ENCODE measurements at regions not wholly inside any gene's neighbourhood (a gene's known extent, or its start where the extent isn't known, plus 50 kb on each side); places are given as distances from the start of the nearest gene placed in this dataset.

DNA sequence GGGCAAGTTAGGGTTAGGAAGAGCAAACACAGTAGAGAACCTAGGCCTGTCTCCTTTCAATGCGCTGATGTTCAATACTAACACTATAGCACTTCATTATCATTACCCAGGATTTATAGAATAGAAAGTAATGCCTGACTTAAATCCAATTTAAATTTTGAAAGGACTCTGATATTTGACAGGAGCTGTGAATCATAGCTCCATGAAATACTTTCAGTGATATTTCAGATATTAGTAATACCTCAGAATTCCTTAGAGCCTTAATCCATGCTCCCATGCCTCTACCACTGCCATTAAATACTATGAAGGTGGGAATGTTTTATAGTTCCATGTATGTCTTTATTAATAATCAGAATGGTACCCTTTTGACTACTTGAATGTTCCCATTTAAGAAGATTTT lies 530.2 kb downstream of the BCKDHB start:
- TF ChIP-seq, protein P1, sequence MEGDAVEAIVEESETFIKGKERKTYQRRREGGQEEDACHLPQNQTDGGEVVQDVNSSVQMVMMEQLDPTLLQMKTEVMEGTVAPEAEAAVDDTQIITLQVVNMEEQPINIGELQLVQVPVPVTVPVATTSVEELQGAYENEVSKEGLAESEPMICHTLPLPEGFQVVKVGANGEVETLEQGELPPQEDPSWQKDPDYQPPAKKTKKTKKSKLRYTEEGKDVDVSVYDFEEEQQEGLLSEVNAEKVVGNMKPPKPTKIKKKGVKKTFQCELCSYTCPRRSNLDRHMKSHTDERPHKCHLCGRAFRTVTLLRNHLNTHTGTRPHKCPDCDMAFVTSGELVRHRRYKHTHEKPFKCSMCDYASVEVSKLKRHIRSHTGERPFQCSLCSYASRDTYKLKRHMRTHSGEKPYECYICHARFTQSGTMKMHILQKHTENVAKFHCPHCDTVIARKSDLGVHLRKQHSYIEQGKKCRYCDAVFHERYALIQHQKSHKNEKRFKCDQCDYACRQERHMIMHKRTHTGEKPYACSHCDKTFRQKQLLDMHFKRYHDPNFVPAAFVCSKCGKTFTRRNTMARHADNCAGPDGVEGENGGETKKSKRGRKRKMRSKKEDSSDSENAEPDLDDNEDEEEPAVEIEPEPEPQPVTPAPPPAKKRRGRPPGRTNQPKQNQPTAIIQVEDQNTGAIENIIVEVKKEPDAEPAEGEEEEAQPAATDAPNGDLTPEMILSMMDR (IDR thresholded peaks at IDR 0.05; ENCODE audit: insufficient read depth, low read length, poor library complexity, severe bottlenecking): no peak
- no peaks in the 10 kb centered on the region for H3K36me3 ChIP-seq (ENCODE audit: control insufficient read depth, insufficient read depth, low read length)
- no peak for DNase-seq (ENCODE audit: extremely low read depth, insufficient read length)
- H3K4me3 ChIP-seq (replicated peaks; ENCODE audit: low read depth, low read length): no peak overlapping the region
- H3K27me3 ChIP-seq (replicated peaks; ENCODE audit: control insufficient read depth, insufficient read depth, low read length): no peaks in the 10 kb centered on the region

GRCh38 chr6:80633412-80633811 lies 526.9 kb downstream of the BCKDHB start:
- TF ChIP-seq, protein P1 (IDR thresholded peaks at IDR 0.05; ENCODE audit: insufficient read depth, low read length, poor library complexity, severe bottlenecking): no peak
- DNase-seq (ENCODE audit: extremely low read depth, insufficient read length): no peak
- H3K36me3 ChIP-seq (ENCODE audit: control insufficient read depth, insufficient read depth, low read length): no peaks in the 10 kb centered on the region
- no peak overlapping the region for H3K4me3 ChIP-seq (replicated peaks; ENCODE audit: low read depth, low read length)
- H3K27me3 ChIP-seq (replicated peaks; ENCODE audit: control insufficient read depth, insufficient read depth, low read length): no peaks in the 10 kb centered on the region

DNA sequence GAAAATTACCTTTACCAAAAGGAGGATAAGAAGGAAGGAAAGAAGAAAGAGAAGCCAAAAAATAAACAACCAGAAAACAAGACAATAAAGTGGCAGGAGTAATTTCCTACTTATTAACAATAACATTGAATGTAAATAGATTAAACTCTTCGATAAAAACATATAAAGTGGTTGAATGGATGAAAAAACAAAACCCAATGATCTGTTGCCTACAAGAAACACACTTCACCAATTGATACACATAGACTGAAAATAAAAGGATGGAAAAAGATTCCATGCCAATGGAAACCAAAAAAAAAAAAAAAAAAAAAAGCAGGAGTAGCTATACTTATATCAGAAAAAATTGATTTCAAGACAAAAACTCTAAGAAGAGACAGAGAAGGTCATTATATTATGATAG lies 518.9 kb downstream of the BCKDHB start:
- H3K27me3 ChIP-seq (replicated peaks; ENCODE audit: control insufficient read depth, insufficient read depth, low read length): no peaks in the 10 kb centered on the region
- DNase-seq (ENCODE audit: extremely low read depth, insufficient read length): no peak
- TF ChIP-seq, protein P1 (IDR thresholded peaks at IDR 0.05; ENCODE audit: insufficient read depth, low read length, poor library complexity, severe bottlenecking): no peak
- H3K36me3 ChIP-seq (ENCODE audit: control insufficient read depth, insufficient read depth, low read length): no peaks in the 10 kb centered on the region
- no peak overlapping the region for H3K4me3 ChIP-seq (replicated peaks; ENCODE audit: low read depth, low read length)

DNA sequence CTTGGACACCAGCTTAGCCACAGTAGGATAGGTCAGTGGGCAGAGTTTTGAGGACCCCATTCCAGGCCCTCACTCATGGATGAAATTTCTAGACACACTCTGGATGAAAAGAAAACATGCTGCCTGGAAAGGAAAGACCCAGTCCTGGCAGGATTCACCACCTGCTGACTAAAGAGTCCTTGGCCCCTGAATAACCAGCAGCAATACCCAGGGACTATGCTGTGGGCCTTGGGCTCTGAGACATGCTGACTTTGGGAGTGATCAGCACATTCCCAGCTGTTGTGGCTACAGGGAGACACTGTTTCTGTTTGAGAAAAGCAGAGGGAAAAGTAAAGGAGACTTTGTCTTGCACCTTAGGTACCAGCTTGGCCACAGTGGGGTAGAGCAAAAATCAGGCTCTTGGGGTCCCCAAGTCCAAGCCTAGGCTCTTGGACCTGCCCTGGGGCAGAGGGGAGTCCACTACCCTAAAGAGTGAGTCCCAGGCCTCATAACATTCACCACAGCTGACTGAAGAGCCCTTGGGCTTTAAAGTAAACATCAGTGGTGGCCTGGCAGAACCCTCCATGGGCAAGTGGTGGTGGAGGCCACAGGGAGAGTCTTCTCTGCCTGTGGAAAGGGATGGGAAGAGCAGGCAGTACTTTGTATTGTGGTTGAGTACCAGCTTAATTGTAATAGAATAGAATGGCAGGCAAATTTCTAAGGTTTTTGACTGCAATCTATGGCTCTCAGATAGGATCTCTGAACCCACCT lies 516.8 kb downstream of the BCKDHB start:
- TF ChIP-seq, protein P1 (IDR thresholded peaks at IDR 0.05; ENCODE audit: insufficient read depth, low read length, poor library complexity, severe bottlenecking): no peak
- Histone ChIP-seq H3K4me3 (replicated peaks; ENCODE audit: low read depth, low read length) (no peak overlapping the region), H3K27me3 (replicated peaks; ENCODE audit: control insufficient read depth, insufficient read depth, low read length) (no peaks in the 10 kb centered on the region), H3K36me3 (ENCODE audit: control insufficient read depth, insufficient read depth, low read length) (no peaks in the 10 kb centered on the region)
- no peak for DNase-seq (ENCODE audit: extremely low read depth, insufficient read length)

- H3K36me3 ChIP-seq (ENCODE audit: control insufficient read depth, insufficient read depth, low read length): no peaks in the 10 kb centered on the region
- no peak for DNase-seq (ENCODE audit: extremely low read depth, insufficient read length)
- no peak overlapping the region for H3K4me3 ChIP-seq (replicated peaks; ENCODE audit: low read depth, low read length)
- TF ChIP-seq, protein P1 (IDR thresholded peaks at IDR 0.05; ENCODE audit: insufficient read depth, low read length, poor library complexity, severe bottlenecking): no peak
- H3K27me3 ChIP-seq (replicated peaks; ENCODE audit: control insufficient read depth, insufficient read depth, low read length): no peaks in the 10 kb centered on the region
These were observed 516.2 kb downstream of the BCKDHB start for GRCh38 chr6:80622641-80623040.

DNA sequence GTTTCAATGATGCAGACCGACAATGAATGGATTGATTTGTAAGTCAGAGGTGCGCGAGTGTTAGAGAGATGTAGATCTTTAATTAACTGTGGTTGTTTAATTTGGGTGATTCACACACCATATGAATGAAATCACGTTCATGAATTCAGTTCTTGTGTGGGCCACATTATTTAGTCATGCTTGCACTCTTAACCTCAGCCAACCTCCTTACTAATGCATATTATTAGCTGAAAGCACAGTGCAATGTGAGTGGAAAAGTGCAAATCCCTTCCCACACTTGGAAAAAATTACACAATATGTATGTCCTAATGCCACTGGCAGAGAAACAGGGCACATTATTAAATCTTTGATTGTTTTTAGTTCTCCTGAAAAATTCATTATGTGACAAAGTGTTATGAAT lies 512.5 kb downstream of the BCKDHB start:
- DNase-seq (ENCODE audit: extremely low read depth, insufficient read length): no peak
- TF ChIP-seq, protein P1 (IDR thresholded peaks at IDR 0.05; ENCODE audit: insufficient read depth, low read length, poor library complexity, severe bottlenecking): no peak
- Histone ChIP-seq H3K36me3 (ENCODE audit: control insufficient read depth, insufficient read depth, low read length) (no peaks in the 10 kb centered on the region), H3K27me3 (replicated peaks; ENCODE audit: control insufficient read depth, insufficient read depth, low read length) (no peaks in the 10 kb centered on the region), H3K4me3 (replicated peaks; ENCODE audit: low read depth, low read length) (no peak overlapping the region)
